ENCODE measurements at regions not wholly inside any gene's neighbourhood (a gene's known extent, or its start where the extent isn't known, plus 50 kb on each side); places are given as distances from the start of the nearest gene placed in this dataset.
A peak's percentile ranks its signal among the peaks of the same experiment; 100 is the strongest.

- peaks cover 43% of the 10 kb centered on the region for H3K27me3 ChIP-seq (ENCODE audit: insufficient read depth, low read depth)
- no peak overlapping the region for H3K4me2 ChIP-seq
- H3K9me2 ChIP-seq (ENCODE audit: insufficient read depth), result no peaks in the 10 kb centered on the region
- no peaks in the 10 kb centered on the region for H3F3A ChIP-seq (ENCODE audit: insufficient read depth, low read depth)
- no peak overlapping the region for H2AFZ ChIP-seq
- no peaks in the 10 kb centered on the region for H3K79me2 ChIP-seq (ENCODE audit: low read depth)
- CTCF ChIA-PET, result no interaction called here
- no peaks in the 10 kb centered on the region for H4K20me1 ChIP-seq (ENCODE audit: insufficient read depth)
- H3K4me1 ChIP-seq (replicated peaks; ENCODE audit: insufficient read depth), result no peaks in the 10 kb centered on the region
- no peaks in the 10 kb centered on the region for H3K9me3 ChIP-seq (ENCODE audit: insufficient read depth, low read depth)
- POLR2A ChIA-PET (ENCODE audit: unreplicated experiment), result no interaction called here
- intact Hi-C loops (cut with micrococcal nuclease; ENCODE audit: unreplicated experiment), result no loop called here
- no peak for TF ChIP-seq EZH2 (IDR thresholded peaks at IDR 0.05; ENCODE audit: low read depth)
- no peak for TF ChIP-seq CTCF (conservative IDR thresholded peaks at IDR 0.05)
- DNase-seq, result no peak
- BruUV-seq (replicated peaks), result no TSS peak
- H3K4me3 ChIP-seq, result no peak overlapping the region
- no peak overlapping the region for H3K27ac ChIP-seq
- no peaks in the 10 kb centered on the region for H3K36me3 ChIP-seq (ENCODE audit: low read depth)
Measured at GRCh38 chr19:27672309-27673047, 1540.5 kb downstream of the UQCRFS1 start.

GRCh38 chr19:27671876-27672275 lies 1541.1 kb downstream of the UQCRFS1 start:
- intact Hi-C loops (cut with micrococcal nuclease; ENCODE audit: unreplicated experiment), result no loop called here
- BruUV-seq (replicated peaks), result no TSS peak
- no peaks in the 10 kb centered on the region for H4K20me1 ChIP-seq (ENCODE audit: insufficient read depth)

GRCh38 chr19:27660428-27660827 lies 1552.5 kb downstream of the UQCRFS1 start:
- Histone ChIP-seq H3K79me2 (ENCODE audit: low read depth) (no peaks in the 10 kb centered on the region), H3K9me3 (ENCODE audit: insufficient read depth, low read depth) (no peaks in the 10 kb centered on the region; the same call in 1 of the 2 replicates), H3K4me2 (no peak overlapping the region), H4K20me1 (ENCODE audit: insufficient read depth) (no peaks in the 10 kb centered on the region), H3F3A (ENCODE audit: insufficient read depth, low read depth) (no peaks in the 10 kb centered on the region), H2AFZ (no peak overlapping the region), H3K4me1 (replicated peaks; ENCODE audit: insufficient read depth) (no peaks in the 10 kb centered on the region), H3K4me3 (no peak overlapping the region), H3K27ac (no peak overlapping the region), H3K9me2 (ENCODE audit: insufficient read depth) (no peaks in the 10 kb centered on the region), H3K27me3 (ENCODE audit: insufficient read depth, low read depth) (no peaks in the 10 kb centered on the region), H3K36me3 (ENCODE audit: low read depth) (no peaks in the 10 kb centered on the region)
- ChIA-PET POLR2A (ENCODE audit: unreplicated experiment) (no interaction called here), CTCF (no interaction called here)
- no peak for TF ChIP-seq CTCF (conservative IDR thresholded peaks at IDR 0.05)
- TF ChIP-seq EZH2 (IDR thresholded peaks at IDR 0.05; ENCODE audit: low read depth), result no peak
- DNase-seq, result peak in 1 of 2 experiments; percentile 3
- intact Hi-C loops (cut with micrococcal nuclease; ENCODE audit: unreplicated experiment), result no loop called here
- BruUV-seq (replicated peaks), result no TSS peak

More at GRCh38 chr19:27671876-27672275, 1541.1 kb downstream of the UQCRFS1 start:
- Histone ChIP-seq H3K4me3 (no peak overlapping the region), H3K79me2 (ENCODE audit: low read depth) (no peaks in the 10 kb centered on the region), H2AFZ (no peak overlapping the region), H3K9me2 (ENCODE audit: insufficient read depth) (no peaks in the 10 kb centered on the region), H3K4me2 (no peak overlapping the region), H3K4me1 (replicated peaks; ENCODE audit: insufficient read depth) (no peaks in the 10 kb centered on the region), H3K27ac (no peak overlapping the region), H3K36me3 (ENCODE audit: low read depth) (no peaks in the 10 kb centered on the region), H3F3A (ENCODE audit: insufficient read depth, low read depth) (no peaks in the 10 kb centered on the region), H3K9me3 (ENCODE audit: insufficient read depth, low read depth) (no peaks in the 10 kb centered on the region), H3K27me3 (ENCODE audit: insufficient read depth, low read depth) (peaks cover 41% of the 10 kb centered on the region)
- CTCF ChIA-PET, result no interaction called here
- no peak for TF ChIP-seq EZH2 (IDR thresholded peaks at IDR 0.05; ENCODE audit: low read depth)
- no peak for TF ChIP-seq CTCF (conservative IDR thresholded peaks at IDR 0.05)
- DNase-seq, result no peak
- POLR2A ChIA-PET (ENCODE audit: unreplicated experiment), result no interaction called here

Measured in PC-9 (cell line).